Cardiac fibroblast (primary cell): ENCODE measurements at regions not wholly inside any gene's neighbourhood (a gene's known extent, or its start where the extent isn't known, plus 50 kb on each side); places are given as distances from the start of the nearest gene placed in this dataset.

Source experiments
- DNase-seq, 2 donors: peaks; one replicate each; pipeline versions ENCODE4 v3.0.0 to v3.0.0-alpha.2; 2010; ENCODE audit warnings: low read depth in 2 of 2
- H3K4me3 ChIP-seq, 2 donors: replicated peaks in 1 of 2; 1 replicate in 1 of 2; 2 replicates in 1 of 2; pipeline ENCODE4 v1.5.1; 2011; ENCODE audit warnings: low read depth in 2 of 2, low read length in 2 of 2, mild to moderate bottlenecking in 2 of 2, moderate library complexity in 1 of 2
- TF ChIP-seq, protein P1 (sequence below): IDR thresholded peaks from one replicate; pipeline ENCODE4 v1.5.1; 2011; ENCODE audit warnings: low read depth, mild to moderate bottlenecking, low read length, inconsistent platforms

DNA sequence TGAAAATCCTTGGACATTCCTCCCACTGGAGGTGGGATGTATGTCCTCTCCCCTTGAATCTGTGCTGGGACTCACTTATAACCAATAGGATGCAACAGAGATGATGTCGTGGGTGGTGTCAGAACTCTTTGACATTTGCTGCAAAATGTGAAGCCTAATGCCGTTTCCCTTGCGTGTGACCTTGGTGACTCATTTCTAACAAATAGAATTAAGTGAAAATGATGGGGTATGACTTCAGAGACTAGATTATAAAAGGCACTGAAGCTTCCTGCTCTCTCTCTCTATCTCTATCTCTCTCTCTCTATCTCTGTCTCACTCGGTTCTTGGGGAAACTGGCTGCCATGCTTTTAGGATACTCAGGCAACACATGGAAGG, 126.1 kb upstream of the STC2 start:
- H3K4me3 ChIP-seq, result no peak overlapping the region
- TF ChIP-seq, protein P1, sequence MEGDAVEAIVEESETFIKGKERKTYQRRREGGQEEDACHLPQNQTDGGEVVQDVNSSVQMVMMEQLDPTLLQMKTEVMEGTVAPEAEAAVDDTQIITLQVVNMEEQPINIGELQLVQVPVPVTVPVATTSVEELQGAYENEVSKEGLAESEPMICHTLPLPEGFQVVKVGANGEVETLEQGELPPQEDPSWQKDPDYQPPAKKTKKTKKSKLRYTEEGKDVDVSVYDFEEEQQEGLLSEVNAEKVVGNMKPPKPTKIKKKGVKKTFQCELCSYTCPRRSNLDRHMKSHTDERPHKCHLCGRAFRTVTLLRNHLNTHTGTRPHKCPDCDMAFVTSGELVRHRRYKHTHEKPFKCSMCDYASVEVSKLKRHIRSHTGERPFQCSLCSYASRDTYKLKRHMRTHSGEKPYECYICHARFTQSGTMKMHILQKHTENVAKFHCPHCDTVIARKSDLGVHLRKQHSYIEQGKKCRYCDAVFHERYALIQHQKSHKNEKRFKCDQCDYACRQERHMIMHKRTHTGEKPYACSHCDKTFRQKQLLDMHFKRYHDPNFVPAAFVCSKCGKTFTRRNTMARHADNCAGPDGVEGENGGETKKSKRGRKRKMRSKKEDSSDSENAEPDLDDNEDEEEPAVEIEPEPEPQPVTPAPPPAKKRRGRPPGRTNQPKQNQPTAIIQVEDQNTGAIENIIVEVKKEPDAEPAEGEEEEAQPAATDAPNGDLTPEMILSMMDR, result no peak
- DNase-seq, result peak; percentile 46 to 85

DNA sequence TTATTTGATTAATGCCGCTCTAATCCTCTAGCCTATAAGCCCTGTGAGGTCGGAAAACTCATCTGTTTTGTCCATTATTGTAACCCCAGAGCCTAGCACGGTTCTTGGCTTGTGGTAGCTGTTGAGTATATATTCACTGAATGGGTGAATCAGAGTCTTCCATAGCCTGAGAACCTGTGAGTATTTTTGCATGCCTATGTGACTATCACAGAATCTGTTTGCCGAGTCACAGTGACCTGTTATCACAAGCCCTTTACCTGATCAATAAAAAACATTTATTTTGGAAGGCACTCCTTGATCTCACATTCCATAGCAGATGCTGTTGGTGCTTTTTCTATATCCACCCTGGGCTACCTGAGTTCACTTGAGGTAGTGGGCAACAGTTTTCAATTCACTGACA, 125.0 kb upstream of the STC2 start:
- no peak overlapping the region for H3K4me3 ChIP-seq
- peak in 1 of 2 donors; percentile 53 for DNase-seq
- TF ChIP-seq, protein P1, result no peak

DNA sequence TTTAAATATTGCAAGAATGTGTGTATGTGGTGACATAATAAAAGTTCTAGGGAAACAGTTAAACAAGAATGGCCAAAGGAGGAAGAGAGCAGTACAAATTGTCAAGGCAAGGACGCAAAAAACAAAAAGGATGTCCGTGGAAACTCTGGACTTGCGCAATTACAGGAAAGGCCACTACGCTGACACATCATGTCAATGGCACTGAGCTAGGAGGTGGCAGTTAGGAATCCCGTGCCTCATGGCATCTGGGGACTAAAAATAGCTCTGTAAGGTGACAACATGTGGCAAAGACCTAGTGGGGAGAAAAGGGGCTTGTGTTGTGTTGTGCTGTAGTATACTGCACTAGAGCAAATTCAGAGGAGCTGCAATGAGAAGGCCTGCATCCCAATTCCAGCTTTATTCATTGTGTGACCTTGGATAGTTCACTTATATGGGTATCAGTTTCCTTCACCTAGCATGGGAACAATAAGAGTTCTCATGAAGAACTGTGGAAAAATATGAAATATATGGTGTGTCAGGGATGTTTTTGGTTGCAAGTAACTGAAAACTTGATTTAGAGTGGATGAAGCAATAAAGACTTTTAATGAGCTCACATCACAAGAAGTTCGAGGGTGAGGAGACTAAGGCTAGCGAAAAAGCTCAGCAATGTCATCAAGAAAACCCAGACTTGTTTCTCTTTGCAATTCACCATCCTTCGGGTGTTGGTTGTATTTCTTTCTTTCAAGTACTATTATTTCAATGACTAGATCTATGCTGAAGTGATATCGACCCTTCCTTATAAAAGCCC, 124.1 kb upstream of the STC2 start:
- TF ChIP-seq, protein P1, result no peak
- H3K4me3 ChIP-seq, result no peak overlapping the region
- peak; percentile 75 to 94 for DNase-seq

DNA sequence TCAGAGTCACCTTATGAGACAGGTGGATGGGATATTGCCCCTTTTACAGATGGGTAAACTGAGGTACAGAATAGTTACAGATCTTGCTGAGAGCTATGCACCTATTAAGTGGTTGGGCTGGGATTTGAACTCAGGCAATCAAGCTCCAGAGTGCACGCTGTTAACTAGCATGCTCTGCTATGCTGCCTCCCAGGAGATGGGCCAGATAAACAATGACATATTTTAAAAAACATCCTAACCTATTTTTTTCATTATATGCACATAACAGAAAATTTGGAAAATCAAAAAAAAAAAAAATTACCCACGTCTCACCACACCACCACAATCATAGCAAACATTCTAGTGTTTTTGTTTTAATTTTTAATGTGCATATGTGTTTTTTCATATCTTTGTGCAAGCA, 123.4 kb upstream of the STC2 start:
- TF ChIP-seq, protein P1, result no peak
- peak in 1 of 2 donors; percentile 53 for DNase-seq
- no peak overlapping the region for H3K4me3 ChIP-seq

DNA sequence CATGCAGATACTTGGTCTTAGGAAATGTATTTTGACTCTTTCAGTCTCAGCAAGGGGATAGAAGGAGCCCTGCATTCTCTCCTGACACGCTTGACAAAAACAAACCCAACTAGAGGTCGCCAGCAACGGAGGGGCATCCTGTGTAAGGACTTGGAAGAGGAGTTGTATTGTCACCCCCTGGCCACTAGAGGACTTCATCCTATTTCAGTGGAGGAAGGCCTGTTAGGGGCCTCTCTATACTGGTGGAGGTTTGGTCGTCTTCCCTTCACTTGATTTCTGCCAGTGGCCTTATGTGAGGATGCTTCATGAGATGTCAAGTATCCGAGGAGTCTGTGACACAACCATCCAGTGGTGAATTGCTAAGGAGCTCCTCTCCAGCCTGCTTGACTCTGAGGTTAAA, 122.8 kb upstream of the STC2 start:
- no peak overlapping the region for H3K4me3 ChIP-seq
- DNase-seq, result peak; percentile 28 to 53
- TF ChIP-seq, protein P1, result peak; percentile 46

DNA sequence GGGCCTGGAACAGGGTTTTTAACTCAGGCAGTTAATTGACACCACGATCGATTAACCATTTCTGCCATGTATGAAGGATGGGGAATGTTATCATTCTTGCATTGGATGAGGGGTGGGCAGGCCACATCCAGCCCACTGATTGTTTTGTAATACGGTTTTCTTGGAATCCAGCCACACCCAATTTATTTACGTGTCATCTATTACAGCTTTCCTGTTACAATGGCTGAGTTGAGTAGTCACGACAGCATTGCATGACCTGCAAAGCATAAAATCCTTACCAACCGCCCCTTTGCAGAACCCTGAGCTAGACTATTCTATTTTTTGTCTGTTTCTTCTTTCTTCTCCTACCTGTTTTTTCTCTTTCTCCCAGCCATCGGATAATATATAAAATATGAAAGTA, 122.0 kb upstream of the STC2 start:
- no peak overlapping the region for H3K4me3 ChIP-seq
- TF ChIP-seq, protein P1, result no peak
- DNase-seq, result peak in 1 of 2 donors; percentile 25

DNA sequence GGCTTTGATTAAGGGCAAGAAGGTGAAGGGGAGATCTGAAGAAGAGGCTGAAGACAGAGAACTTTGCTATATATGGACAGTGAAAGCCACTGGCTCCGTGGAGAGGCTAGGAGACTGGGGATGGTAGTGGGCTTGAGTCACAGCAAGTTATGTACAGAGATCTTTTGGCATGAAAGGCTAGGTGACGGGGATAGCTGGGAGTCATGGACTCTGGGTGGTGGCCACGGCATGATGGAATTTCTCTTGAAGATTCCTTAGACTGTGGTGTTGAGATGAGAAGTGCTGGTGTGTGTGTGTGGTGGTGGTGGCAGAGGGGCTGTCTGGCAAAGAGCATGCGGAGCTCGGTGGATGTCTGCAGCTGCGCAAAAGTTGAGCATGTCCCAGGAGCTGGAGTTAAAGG, 120.6 kb upstream of the STC2 start:
- H3K4me3 ChIP-seq, result no peak overlapping the region
- TF ChIP-seq, protein P1, result no peak
- no peak for DNase-seq
